Uterus (tissue), 3 donors: ENCODE measurements at regions not wholly inside any gene's neighbourhood (a gene's known extent, or its start where the extent isn't known, plus 50 kb on each side); places are given as distances from the start of the nearest gene placed in this dataset.

Experiments used
- DNase-seq, 2 donors: peaks; one replicate each; pipeline ENCODE4 v3.0.0-alpha.2; 2019 to 2020
- H3K27ac ChIP-seq, 2 donors: fragments of 200-600 bp; sonication (generic); 1 replicate in 1 of 2; 2 replicates in 1 of 2; pipeline ENCODE4 v1.5.1; 2016 to 2018
- H3K27me3 ChIP-seq, 2 donors: fragments of 200-600 bp; sonication (generic); one replicate each; pipeline ENCODE4 v1.5.1; 2018 to 2019; ENCODE audit warnings: control low read depth in 1 of 2
- H3K36me3 ChIP-seq, 2 donors: fragments of 200-600 bp; sonication (generic); one replicate each; pipeline ENCODE4 v1.5.1; 2019; ENCODE audit warnings: control low read depth in 1 of 2
- H3K4me1 ChIP-seq, 2 donors: fragments of 200-600 bp; sonication (generic); one replicate each; pipeline ENCODE4 v1.5.1; 2018 to 2019; ENCODE audit warnings: control low read depth in 1 of 2
- H3K4me3 ChIP-seq, 2 donors: fragments of 200-600 bp; sonication (generic); 1 replicate in 1 of 2; 2 replicates in 1 of 2; pipeline ENCODE4 v1.5.1; 2018 to 2019; ENCODE audit warnings: mild to moderate bottlenecking in 1 of 2
- H3K9me3 ChIP-seq, 2 donors: fragments of 200-600 bp; sonication (generic); one replicate each; pipeline ENCODE4 v1.5.1; 2019; ENCODE audit warnings: control low read depth in 1 of 2
- POLR2A ChIP-seq, 2 donors: fragments of 450-650 bp; IDR thresholded peaks; one replicate each; pipeline ENCODE4 v1.6.1; 2016; ENCODE audit warnings: antibody characterized with exemption in 2 of 2, mild to moderate bottlenecking in 1 of 2, moderate library complexity in 1 of 2
- intact Hi-C: fragments of 100-400 bp; cut with DNase I; formaldehyde crosslinking; loops from one replicate; pipeline ENCODE4 v1.15.1; 2023; ENCODE audit warnings: low total_unique reads
- TF ChIP-seq, protein P1 (sequence below), 4 experiments: fragments of 200-600 bp in 2 of 4; fragments of 450-650 bp in 2 of 4; sonication (generic) in 2 of 4; IDR thresholded peaks; one replicate each; pipeline ENCODE4 v1.5.1; 2016 to 2019; ENCODE audit warnings: antibody characterized with exemption in 4 of 4, mild to moderate bottlenecking in 2 of 4, moderate library complexity in 1 of 4
- donor health status: DM: yes; HTN: yes; CAD: no.

- intact Hi-C loops = no loop called here
- no peak overlapping the region for H3K27ac ChIP-seq
- no peaks in the 10 kb centered on the region for H3K36me3 ChIP-seq
- no peak overlapping the region for H3K4me3 ChIP-seq
- no peaks in the 10 kb centered on the region for H3K4me1 ChIP-seq
- H3K27me3 ChIP-seq = no peaks in the 10 kb centered on the region
- no peak for DNase-seq
- TF ChIP-seq, protein P1, sequence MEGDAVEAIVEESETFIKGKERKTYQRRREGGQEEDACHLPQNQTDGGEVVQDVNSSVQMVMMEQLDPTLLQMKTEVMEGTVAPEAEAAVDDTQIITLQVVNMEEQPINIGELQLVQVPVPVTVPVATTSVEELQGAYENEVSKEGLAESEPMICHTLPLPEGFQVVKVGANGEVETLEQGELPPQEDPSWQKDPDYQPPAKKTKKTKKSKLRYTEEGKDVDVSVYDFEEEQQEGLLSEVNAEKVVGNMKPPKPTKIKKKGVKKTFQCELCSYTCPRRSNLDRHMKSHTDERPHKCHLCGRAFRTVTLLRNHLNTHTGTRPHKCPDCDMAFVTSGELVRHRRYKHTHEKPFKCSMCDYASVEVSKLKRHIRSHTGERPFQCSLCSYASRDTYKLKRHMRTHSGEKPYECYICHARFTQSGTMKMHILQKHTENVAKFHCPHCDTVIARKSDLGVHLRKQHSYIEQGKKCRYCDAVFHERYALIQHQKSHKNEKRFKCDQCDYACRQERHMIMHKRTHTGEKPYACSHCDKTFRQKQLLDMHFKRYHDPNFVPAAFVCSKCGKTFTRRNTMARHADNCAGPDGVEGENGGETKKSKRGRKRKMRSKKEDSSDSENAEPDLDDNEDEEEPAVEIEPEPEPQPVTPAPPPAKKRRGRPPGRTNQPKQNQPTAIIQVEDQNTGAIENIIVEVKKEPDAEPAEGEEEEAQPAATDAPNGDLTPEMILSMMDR (IDR thresholded peaks at IDR 0.05) = no peak
- H3K9me3 ChIP-seq = no peaks in the 10 kb centered on the region
Observed at GRCh38 chr16:73191660-73192046, 143.7 kb upstream of the ZFHX3 start.

GRCh38 chr16:73190688-73191659 lies 143.0 kb upstream of the ZFHX3 start:
- H3K9me3 ChIP-seq = no peaks in the 10 kb centered on the region
- TF ChIP-seq POLR2A (IDR thresholded peaks at IDR 0.05) = no peak
- TF ChIP-seq, protein P1 (IDR thresholded peaks at IDR 0.05) = no peak
- no peaks in the 10 kb centered on the region for H3K27me3 ChIP-seq
- DNase-seq = no peak
- H3K27ac ChIP-seq = no peak overlapping the region
- H3K4me3 ChIP-seq = no peak overlapping the region
- intact Hi-C loops = no loop called here
- no peaks in the 10 kb centered on the region for H3K36me3 ChIP-seq
- H3K4me1 ChIP-seq = no peaks in the 10 kb centered on the region

- no peak for DNase-seq
- Histone ChIP-seq H3K27ac (no peak overlapping the region), H3K4me1 (no peaks in the 10 kb centered on the region), H3K27me3 (no peaks in the 10 kb centered on the region), H3K9me3 (no peaks in the 10 kb centered on the region), H3K36me3 (no peaks in the 10 kb centered on the region), H3K4me3 (no peak overlapping the region)
- intact Hi-C loops = no loop called here
- TF ChIP-seq POLR2A (IDR thresholded peaks at IDR 0.05) = no peak
- TF ChIP-seq, protein P1 (IDR thresholded peaks at IDR 0.05) = no peak
Observed at GRCh38 chr16:73190256-73190655, 142.3 kb upstream of the ZFHX3 start.

GRCh38 chr16:73189136-73189535 lies 141.2 kb upstream of the ZFHX3 start:
- H3K4me3 ChIP-seq = no peak overlapping the region
- TF ChIP-seq POLR2A (IDR thresholded peaks at IDR 0.05) = no peak
- TF ChIP-seq, protein P1 (IDR thresholded peaks at IDR 0.05) = no peak
- H3K4me1 ChIP-seq = no peaks in the 10 kb centered on the region
- H3K27ac ChIP-seq = no peak overlapping the region
- H3K27me3 ChIP-seq = no peaks in the 10 kb centered on the region
- no peak for DNase-seq
- intact Hi-C loops = no loop called here
- H3K36me3 ChIP-seq = no peaks in the 10 kb centered on the region
- no peaks in the 10 kb centered on the region for H3K9me3 ChIP-seq

- Histone ChIP-seq H3K27me3 (no peaks in the 10 kb centered on the region), H3K4me1 (no peaks in the 10 kb centered on the region), H3K36me3 (no peaks in the 10 kb centered on the region), H3K27ac (no peak overlapping the region), H3K4me3 (no peak overlapping the region), H3K9me3 (no peaks in the 10 kb centered on the region)
- no peak for TF ChIP-seq POLR2A (IDR thresholded peaks at IDR 0.05)
- TF ChIP-seq, protein P1 (IDR thresholded peaks at IDR 0.05) = no peak
- intact Hi-C loops = no loop called here
- DNase-seq = no peak
Observed at GRCh38 chr16:73186752-73187601, 139.0 kb upstream of the ZFHX3 start.
